ENCODE measurements at regions not wholly inside any gene's neighbourhood (a gene's known extent, or its start where the extent isn't known, plus 50 kb on each side); places are given as distances from the start of the nearest gene placed in this dataset.

DNA sequence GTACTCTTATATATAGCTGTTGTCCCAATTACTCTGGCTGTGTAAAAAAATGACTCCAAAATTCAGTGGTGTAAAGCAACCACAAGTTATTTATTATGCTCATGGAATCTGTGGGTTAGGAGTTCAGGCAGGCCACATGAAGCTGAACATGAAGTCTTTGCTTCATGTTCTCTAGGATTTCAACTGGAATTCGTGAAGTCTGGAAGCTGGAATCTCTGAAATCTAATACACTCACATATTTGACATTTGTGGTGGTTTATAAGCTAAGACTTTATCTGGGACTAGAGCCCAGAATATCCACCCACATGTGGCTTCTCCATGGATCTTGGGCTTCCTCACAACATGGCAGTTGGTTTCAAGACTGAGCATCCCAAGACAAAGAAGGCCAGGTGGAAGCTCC, 430.6 kb downstream of the MIAT start:
- Histone ChIP-seq H3K27me3 (replicated peaks in 1 of 4; ENCODE audit: control extremely low read depth in 1 of 4, control insufficient read depth in 3 of 4, insufficient read depth in 4 of 4, low read length in 3 of 4) (peaks cover 0 to 31% (median 4%) of the 10 kb centered on the region in 4 experiments), H3K4me2 (replicated peaks; ENCODE audit: low read depth, low read length, poor library complexity, severe bottlenecking) (no peak overlapping the region), H3K9ac (ENCODE audit: low read length) (no peak overlapping the region), H3K36me3 (replicated peaks in 1 of 2; ENCODE audit: control extremely low read depth in 1 of 2, control insufficient read depth in 1 of 2, extremely low read depth in 1 of 2, insufficient read depth in 2 of 2, low read length in 1 of 2) (no peaks in the 10 kb centered on the region), H3K4me3 (ENCODE audit: control extremely low read depth in 1 of 5, extremely low read depth in 1 of 5, insufficient read depth in 1 of 5, low read depth in 2 of 5, low read length in 4 of 5) (no peak overlapping the region), H2AFZ (ENCODE audit: insufficient read depth, low read depth, low read length, poor library complexity, severe bottlenecking) (no peak overlapping the region), H3K79me2 (ENCODE audit: control insufficient read depth, insufficient read depth, low read length) (no peaks in the 10 kb centered on the region), H3K4me1 (ENCODE audit: control insufficient read depth in 2 of 2, insufficient read depth in 2 of 2, low read length in 2 of 2) (no peaks in the 10 kb centered on the region), H3K27ac (ENCODE audit: low read length in 2 of 2) (no peak overlapping the region), H4K20me1 (ENCODE audit: control insufficient read depth, insufficient read depth, low read length, poor library complexity, severe bottlenecking) (no peaks in the 10 kb centered on the region), H3K9me3 (ENCODE audit: control extremely low read depth in 1 of 3, control insufficient read depth in 2 of 3, insufficient read depth in 1 of 3, low read length in 2 of 3) (peaks cover 0 to 15% (median 2%) of the 10 kb centered on the region in 3 donors)
- H3K27me3 Mint-ChIP-seq: peaks cover 35% of the 10 kb centered on the region
- intact Hi-C loops (cut with micrococcal nuclease): no loop called here
- no peak overlapping the region for H3K4me3 Mint-ChIP-seq
- WGBS (ENCODE audit: insufficient coverage): no CpG with 5 or more reads among the region's 1 CpG
- H3K9me3 Mint-ChIP-seq (ENCODE audit: insufficient read depth): no peaks in the 10 kb centered on the region
- DNase-seq (no peak), ATAC-seq (ENCODE audit: low read depth) (no peak)
- ChIA-PET POLR2A (no interaction called here), CTCF (no interaction called here)
- H3K4me1 Mint-ChIP-seq: no peaks in the 10 kb centered on the region
- TF ChIP-seq EZH2 (IDR thresholded peaks at IDR 0.05; ENCODE audit: borderline replicate concordance, insufficient read depth, low read depth, low read length, poor library complexity, severe bottlenecking): no peak
- TF ChIP-seq, protein P1, sequence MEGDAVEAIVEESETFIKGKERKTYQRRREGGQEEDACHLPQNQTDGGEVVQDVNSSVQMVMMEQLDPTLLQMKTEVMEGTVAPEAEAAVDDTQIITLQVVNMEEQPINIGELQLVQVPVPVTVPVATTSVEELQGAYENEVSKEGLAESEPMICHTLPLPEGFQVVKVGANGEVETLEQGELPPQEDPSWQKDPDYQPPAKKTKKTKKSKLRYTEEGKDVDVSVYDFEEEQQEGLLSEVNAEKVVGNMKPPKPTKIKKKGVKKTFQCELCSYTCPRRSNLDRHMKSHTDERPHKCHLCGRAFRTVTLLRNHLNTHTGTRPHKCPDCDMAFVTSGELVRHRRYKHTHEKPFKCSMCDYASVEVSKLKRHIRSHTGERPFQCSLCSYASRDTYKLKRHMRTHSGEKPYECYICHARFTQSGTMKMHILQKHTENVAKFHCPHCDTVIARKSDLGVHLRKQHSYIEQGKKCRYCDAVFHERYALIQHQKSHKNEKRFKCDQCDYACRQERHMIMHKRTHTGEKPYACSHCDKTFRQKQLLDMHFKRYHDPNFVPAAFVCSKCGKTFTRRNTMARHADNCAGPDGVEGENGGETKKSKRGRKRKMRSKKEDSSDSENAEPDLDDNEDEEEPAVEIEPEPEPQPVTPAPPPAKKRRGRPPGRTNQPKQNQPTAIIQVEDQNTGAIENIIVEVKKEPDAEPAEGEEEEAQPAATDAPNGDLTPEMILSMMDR (IDR thresholded peaks at IDR 0.05): no peak
- no peak overlapping the region for H3K27ac Mint-ChIP-seq

DNA sequence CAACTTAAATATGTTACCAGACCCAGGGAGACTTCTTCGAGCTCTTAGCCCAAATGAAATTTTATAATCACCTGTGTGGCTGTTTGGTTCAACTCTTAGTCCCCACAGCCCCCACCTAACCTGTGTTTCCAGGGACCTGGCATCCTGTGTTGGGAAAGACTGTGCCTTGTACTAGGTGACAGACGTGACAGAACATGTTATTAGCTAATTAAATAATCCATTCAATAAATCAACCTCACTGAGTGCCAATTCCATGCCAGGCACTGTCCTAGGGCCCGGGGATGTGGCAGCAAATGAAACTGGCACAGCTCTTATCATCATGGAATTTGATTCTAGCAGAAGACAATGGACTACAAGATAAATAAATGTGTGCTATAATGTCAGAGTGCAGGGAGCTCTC, 431.9 kb downstream of the MIAT start:
- WGBS (ENCODE audit: insufficient coverage): 60% methylated on average over 2 of the region's 3 CpGs
- DNase-seq (no peak), ATAC-seq (ENCODE audit: low read depth) (no peak)
- Histone ChIP-seq H3K4me2 (replicated peaks; ENCODE audit: low read depth, low read length, poor library complexity, severe bottlenecking) (no peak overlapping the region), H3K27ac (ENCODE audit: low read length in 2 of 2) (no peak overlapping the region), H4K20me1 (ENCODE audit: control insufficient read depth, insufficient read depth, low read length, poor library complexity, severe bottlenecking) (no peaks in the 10 kb centered on the region), H3K4me3 (ENCODE audit: control extremely low read depth in 1 of 5, extremely low read depth in 1 of 5, insufficient read depth in 1 of 5, low read depth in 2 of 5, low read length in 4 of 5) (no peak overlapping the region), H2AFZ (ENCODE audit: insufficient read depth, low read depth, low read length, poor library complexity, severe bottlenecking) (no peak overlapping the region), H3K27me3 (replicated peaks in 1 of 4; ENCODE audit: control extremely low read depth in 1 of 4, control insufficient read depth in 3 of 4, insufficient read depth in 4 of 4, low read length in 3 of 4) (peaks cover 0 to 31% (median 4%) of the 10 kb centered on the region in 4 experiments), H3K9me3 (ENCODE audit: control extremely low read depth in 1 of 3, control insufficient read depth in 2 of 3, insufficient read depth in 1 of 3, low read length in 2 of 3) (peaks cover 0 to 15% (median 2%) of the 10 kb centered on the region in 3 donors), H3K36me3 (replicated peaks in 1 of 2; ENCODE audit: control extremely low read depth in 1 of 2, control insufficient read depth in 1 of 2, extremely low read depth in 1 of 2, insufficient read depth in 2 of 2, low read length in 1 of 2) (no peaks in the 10 kb centered on the region), H3K79me2 (ENCODE audit: control insufficient read depth, insufficient read depth, low read length) (no peaks in the 10 kb centered on the region), H3K4me1 (ENCODE audit: control insufficient read depth in 2 of 2, insufficient read depth in 2 of 2, low read length in 2 of 2) (no peaks in the 10 kb centered on the region), H3K9ac (ENCODE audit: low read length) (no peak overlapping the region)
- Mint-ChIP-seq H3K27me3 (peaks cover 30% of the 10 kb centered on the region), H3K27ac (no peak overlapping the region), H3K4me1 (no peaks in the 10 kb centered on the region), H3K4me3 (no peak overlapping the region), H3K9me3 (ENCODE audit: insufficient read depth) (no peaks in the 10 kb centered on the region)
- intact Hi-C loops (cut with micrococcal nuclease): no loop called here
- ChIA-PET CTCF (no interaction called here), POLR2A (no interaction called here)
- TF ChIP-seq, protein P1 (IDR thresholded peaks at IDR 0.05): no peak
- no peak for TF ChIP-seq EZH2 (IDR thresholded peaks at IDR 0.05; ENCODE audit: borderline replicate concordance, insufficient read depth, low read depth, low read length, poor library complexity, severe bottlenecking)
